B cell (primary cell): ENCODE measurements at regions not wholly inside any gene's neighbourhood (a gene's known extent, or its start where the extent isn't known, plus 50 kb on each side); places are given as distances from the start of the nearest gene placed in this dataset.

Experiments used
- ATAC-seq: fragments of 200-7000 bp; cut with Tn5 transposase; one replicate; pipeline ENCODE4 v1.10.0; 2021; ENCODE audit warnings: low read depth, mild to moderate bottlenecking, moderate number of reproducible peaks, moderate library complexity
- CTCF ChIA-PET: fragments of 350-600 bp; sonication (Branson Sonifier 250); formaldehyde crosslinking; loops from one replicate; lab custom pipeline; 2021; ENCODE audit warnings: antibody characterized with exemption, inconsistent platforms; lab: Charles Lee
- POLR2A ChIA-PET: fragments of 350-600 bp; sonication (Branson Sonifier 250); formaldehyde crosslinking; loops from one replicate; lab custom pipeline; 2021; ENCODE audit warnings: antibody characterized with exemption; lab: Charles Lee
- DNase-seq: peaks from one replicate; pipeline ENCODE4 v3.0.0; 2013
- H2AFZ ChIP-seq: 2 replicates; pipeline ENCODE4 v1.6.1; 2012; ENCODE audit warnings: mild to moderate bottlenecking, low read depth, low read length; ENCODE audit not compliant: insufficient read depth, poor library complexity, severe bottlenecking
- H3K27ac ChIP-seq, 2 donors: 1 replicate in 1 of 2; 2 replicates in 1 of 2; pipeline ENCODE4 v1.5.1; 2012 to 2013; ENCODE audit warnings: low read length in 2 of 2, mild to moderate bottlenecking in 2 of 2, moderate library complexity in 1 of 2
- H3K27me3 ChIP-seq, 4 experiments: fragments of 200-600 bp in 1 of 4; sonication (generic) in 1 of 4; replicated peaks in 1 of 4; 1 replicate in 2 of 4; 2 replicates in 2 of 4; pipeline versions ENCODE4 v1.6.1 to v1.7.0; 2013 to 2016; ENCODE audit warnings: low read length in 3 of 4, mild to moderate bottlenecking in 2 of 4, mixed read lengths in 1 of 4, moderate library complexity in 1 of 4; ENCODE audit not compliant: insufficient read depth in 4 of 4, control insufficient read depth in 3 of 4; ENCODE audit errors: control extremely low read depth in 1 of 4
- H3K36me3 ChIP-seq, 2 experiments: replicated peaks in 1 of 2; 1 replicate in 1 of 2; 2 replicates in 1 of 2; pipeline versions ENCODE4 v1.6.1 to v1.7.1; 2013; ENCODE audit warnings: low read length in 1 of 2; ENCODE audit not compliant: insufficient read depth in 2 of 2, control insufficient read depth in 1 of 2; ENCODE audit errors: control extremely low read depth in 1 of 2, extremely low read depth in 1 of 2
- H3K4me1 ChIP-seq, 2 donors: fragments of 200-600 bp in 1 of 2; sonication (generic) in 1 of 2; 1 replicate in 1 of 2; 2 replicates in 1 of 2; pipeline versions ENCODE4 v1.5.1 to v1.6.1; 2013 to 2017; ENCODE audit warnings: low read length in 2 of 2; ENCODE audit not compliant: control insufficient read depth in 2 of 2, insufficient read depth in 2 of 2
- H3K4me2 ChIP-seq: replicated peaks from 2 replicates; pipeline ENCODE3; 2012; ENCODE audit warnings: mild to moderate bottlenecking, low read depth, low read length; ENCODE audit not compliant: poor library complexity, severe bottlenecking
- H3K4me3 ChIP-seq, 5 experiments: fragments of 200-600 bp in 1 of 5; sonication (generic) in 1 of 5; 1 replicate in 3 of 5; 2 replicates in 2 of 5; pipeline versions ENCODE4 v1.5.1 to v1.7.0; 2011 to 2016; ENCODE audit warnings: low read length in 4 of 5, mild to moderate bottlenecking in 4 of 5, low read depth in 2 of 5, control low read depth in 1 of 5, moderate library complexity in 1 of 5; ENCODE audit not compliant: insufficient read depth in 1 of 5; ENCODE audit errors: control extremely low read depth in 1 of 5, extremely low read depth in 1 of 5
- H3K79me2 ChIP-seq: fragments of 200-600 bp; sonication (generic); one replicate; pipeline ENCODE4 v1.6.0; 2016; ENCODE audit warnings: low read length; ENCODE audit not compliant: control insufficient read depth, insufficient read depth
- H3K9ac ChIP-seq: fragments of 200-600 bp; sonication (generic); 2 replicates; pipeline ENCODE4 v1.6.1; 2017; ENCODE audit warnings: mild to moderate bottlenecking, low read length, moderate library complexity
- H3K9me3 ChIP-seq, 3 donors: one replicate each; pipeline versions ENCODE4 v1.6.1 to v1.7.1; 2013; ENCODE audit warnings: low read length in 2 of 3; ENCODE audit not compliant: control insufficient read depth in 2 of 3, insufficient read depth in 1 of 3; ENCODE audit errors: control extremely low read depth in 1 of 3
- H4K20me1 ChIP-seq: 2 replicates; pipeline ENCODE4 v1.6.0; 2012; ENCODE audit warnings: mild to moderate bottlenecking, low read length; ENCODE audit not compliant: insufficient read depth, control insufficient read depth, poor library complexity, severe bottlenecking
- H3K27ac Mint-ChIP-seq: one replicate; pipeline ENCODE4 v1.8.0; 2021; ENCODE audit warnings: mixed read lengths
- H3K27me3 Mint-ChIP-seq: one replicate; pipeline ENCODE4 v1.8.0; 2021; ENCODE audit warnings: mixed read lengths
- H3K4me1 Mint-ChIP-seq: one replicate; pipeline ENCODE4 v1.8.0; 2021; ENCODE audit warnings: mixed read lengths
- H3K4me3 Mint-ChIP-seq: one replicate; pipeline ENCODE4 v1.8.0; 2021; ENCODE audit warnings: mixed read lengths
- H3K9me3 Mint-ChIP-seq: one replicate; pipeline ENCODE4 v1.8.0; 2022; ENCODE audit warnings: mixed read lengths; ENCODE audit not compliant: insufficient read depth
- EZH2 ChIP-seq: IDR thresholded peaks from 2 replicates; pipeline ENCODE4 v1.6.1; 2012; ENCODE audit warnings: borderline replicate concordance, low read depth, mild to moderate bottlenecking, moderate library complexity, low read length; ENCODE audit not compliant: insufficient read depth, poor library complexity, severe bottlenecking
- WGBS: methylation state at CpG from one replicate; pipeline ENCODE4 v1.1.5; 2013; ENCODE audit warnings: missing lambda C conversion rate; ENCODE audit not compliant: insufficient coverage; 5-methylcytosine and 5-hydroxymethylcytosine counted together
- intact Hi-C: fragments of 100-400 bp; cut with micrococcal nuclease; formaldehyde crosslinking; loops from one replicate; pipeline ENCODE4 v1.10.0; 2022
- TF ChIP-seq, protein P1 (sequence below): fragments of 200-600 bp; IDR thresholded peaks from one replicate; pipeline ENCODE4 v1.8.0; 2022; ENCODE audit warnings: antibody characterized with exemption, mild to moderate bottlenecking

GRCh38 chr18:51266773-51267172, 69.3 kb upstream of the MEX3C start:
- whole genome bisulfite sequencing: no CpG with 5 or more reads among the region's 4 CpGs
- Mint-ChIP-seq H3K27ac (no peak overlapping the region), H3K27me3 (peaks cover 28% of the 10 kb centered on the region), H3K4me3 (no peak overlapping the region), H3K9me3 (peaks cover 1% of the 10 kb centered on the region), H3K4me1 (no peaks in the 10 kb centered on the region)
- Histone ChIP-seq H3K4me1 (no peaks in the 10 kb centered on the region), H3K27ac (no peak overlapping the region), H3K9me3 (peaks cover 0 to 4% (median 1%) of the 10 kb centered on the region in 3 donors), H3K4me3 (no peak overlapping the region), H3K79me2 (no peaks in the 10 kb centered on the region), H3K27me3 (peaks cover 0 to under 1% (median 0%) of the 10 kb centered on the region in 4 experiments), H2AFZ (no peak overlapping the region), H4K20me1 (no peaks in the 10 kb centered on the region), H3K9ac (no peak overlapping the region), H3K4me2 (no peak overlapping the region), H3K36me3 (no peaks in the 10 kb centered on the region)
- no peak for TF ChIP-seq EZH2
- TF ChIP-seq, protein P1, sequence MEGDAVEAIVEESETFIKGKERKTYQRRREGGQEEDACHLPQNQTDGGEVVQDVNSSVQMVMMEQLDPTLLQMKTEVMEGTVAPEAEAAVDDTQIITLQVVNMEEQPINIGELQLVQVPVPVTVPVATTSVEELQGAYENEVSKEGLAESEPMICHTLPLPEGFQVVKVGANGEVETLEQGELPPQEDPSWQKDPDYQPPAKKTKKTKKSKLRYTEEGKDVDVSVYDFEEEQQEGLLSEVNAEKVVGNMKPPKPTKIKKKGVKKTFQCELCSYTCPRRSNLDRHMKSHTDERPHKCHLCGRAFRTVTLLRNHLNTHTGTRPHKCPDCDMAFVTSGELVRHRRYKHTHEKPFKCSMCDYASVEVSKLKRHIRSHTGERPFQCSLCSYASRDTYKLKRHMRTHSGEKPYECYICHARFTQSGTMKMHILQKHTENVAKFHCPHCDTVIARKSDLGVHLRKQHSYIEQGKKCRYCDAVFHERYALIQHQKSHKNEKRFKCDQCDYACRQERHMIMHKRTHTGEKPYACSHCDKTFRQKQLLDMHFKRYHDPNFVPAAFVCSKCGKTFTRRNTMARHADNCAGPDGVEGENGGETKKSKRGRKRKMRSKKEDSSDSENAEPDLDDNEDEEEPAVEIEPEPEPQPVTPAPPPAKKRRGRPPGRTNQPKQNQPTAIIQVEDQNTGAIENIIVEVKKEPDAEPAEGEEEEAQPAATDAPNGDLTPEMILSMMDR: no peak
- POLR2A ChIA-PET: interaction anchor here (0.7 kb wide), 1 partner anchor 12 kb away, joined by 3 read pairs; no protein-coding TSS in a partner anchor
- no peak for ATAC-seq
- intact Hi-C loops: no loop called here
- CTCF ChIA-PET: no interaction called here
- no peak for DNase-seq

DNA sequence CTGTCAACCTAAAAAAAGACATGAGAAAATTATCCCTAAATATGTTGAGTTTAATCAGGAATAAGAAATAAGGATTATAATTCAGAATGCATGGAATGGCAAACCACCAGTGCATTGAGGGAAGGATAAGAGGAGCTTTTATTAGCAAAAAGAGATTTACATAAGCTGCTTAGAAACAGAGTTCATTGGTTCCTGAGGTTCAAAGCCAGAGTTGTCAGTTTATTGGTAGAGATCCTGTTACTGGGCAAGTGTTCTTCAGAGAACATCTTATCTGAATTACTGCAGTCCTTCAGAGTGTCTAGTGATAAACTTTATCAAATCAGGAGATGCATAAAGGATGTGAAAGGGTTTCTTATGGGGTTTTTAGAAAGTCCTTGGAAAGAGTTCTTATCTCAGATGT, 76.0 kb upstream of the MEX3C start:
- Mint-ChIP-seq H3K27ac (no peak overlapping the region), H3K9me3 (peaks cover 5% of the 10 kb centered on the region), H3K4me1 (no peaks in the 10 kb centered on the region), H3K4me3 (no peak overlapping the region), H3K27me3 (no peaks in the 10 kb centered on the region)
- CTCF ChIA-PET: no interaction called here
- TF ChIP-seq, protein P1: no peak
- TF ChIP-seq EZH2: no peak
- H3K4me2 ChIP-seq: no peak overlapping the region
- no peaks in the 10 kb centered on the region for H3K36me3 ChIP-seq
- no peak overlapping the region for H3K27ac ChIP-seq
- DNase-seq (no peak), ATAC-seq (no peak)
- H3K79me2 ChIP-seq: no peaks in the 10 kb centered on the region
- H3K9ac ChIP-seq: no peak overlapping the region
- H2AFZ ChIP-seq: no peak overlapping the region
- H3K9me3 ChIP-seq: peaks cover 0 to 8% (median 0%) of the 10 kb centered on the region in 3 donors
- H3K4me3 ChIP-seq: no peak overlapping the region
- intact Hi-C loops: no loop called here
- H4K20me1 ChIP-seq: no peaks in the 10 kb centered on the region
- POLR2A ChIA-PET: no interaction called here
- H3K4me1 ChIP-seq: no peaks in the 10 kb centered on the region
- H3K27me3 ChIP-seq: no peaks in the 10 kb centered on the region
